ENCODE measurements at regions not wholly inside any gene's neighbourhood (a gene's known extent, or its start where the extent isn't known, plus 50 kb on each side); places are given as distances from the start of the nearest gene placed in this dataset.

GRCh38 chr10:47115322-47115721 is 184.7 kb upstream of the GDF10 start:
- no peak for TF ChIP-seq POLR2AphosphoS5 (IDR thresholded peaks at IDR 0.05; ENCODE audit: borderline replicate concordance, low read depth, low read length)
- TF ChIP-seq EZH2 (IDR thresholded peaks at IDR 0.05) = no peak

Data from SK-N-MC (cell line).